ENCODE measurements at regions not wholly inside any gene's neighbourhood (a gene's known extent, or its start where the extent isn't known, plus 50 kb on each side); places are given as distances from the start of the nearest gene placed in this dataset.

DNA sequence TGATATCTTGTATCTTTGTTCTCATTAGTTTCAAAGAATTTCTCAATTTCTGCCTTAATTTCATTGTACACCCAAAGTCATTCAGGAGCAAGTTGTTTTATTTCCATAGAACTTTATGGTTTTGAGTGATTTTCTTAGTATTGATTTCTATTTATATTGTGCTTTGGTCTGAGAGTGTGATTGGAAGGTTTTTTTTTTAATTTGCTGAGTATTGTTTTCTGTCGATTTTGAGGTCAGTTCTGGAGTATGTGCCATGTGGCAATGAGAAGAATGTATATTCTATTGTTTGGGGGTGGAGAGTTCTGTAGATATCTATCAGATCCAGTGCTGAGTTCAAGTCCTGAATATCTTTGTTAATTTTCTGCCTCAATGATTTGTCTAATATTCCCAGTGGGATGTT lies 138.4 kb downstream of the MOBP start:
- Histone ChIP-seq H3K4me1 (ENCODE audit: control insufficient read depth in 5 of 5, insufficient read depth in 5 of 5, low read length in 5 of 5) (no peaks in the 10 kb centered on the region), H3K9ac (ENCODE audit: insufficient read depth in 1 of 2, low read length in 2 of 2) (no peak overlapping the region), H3K27ac (ENCODE audit: low read depth in 1 of 2, low read length in 1 of 2) (no peak overlapping the region), H3K9me3 (ENCODE audit: control insufficient read depth in 4 of 4, insufficient read depth in 3 of 4, low read length in 3 of 4) (no peaks in the 10 kb centered on the region), H3K27me3 (ENCODE audit: control insufficient read depth in 3 of 3, insufficient read depth in 3 of 3, low read length in 2 of 3) (no peaks in the 10 kb centered on the region), H3K36me3 (ENCODE audit: control insufficient read depth in 4 of 4, insufficient read depth in 4 of 4, low read length in 4 of 4) (no peaks in the 10 kb centered on the region), H3K4me3 (no peak overlapping the region)
- DNase-seq, result no peak
- TF ChIP-seq, protein P1, sequence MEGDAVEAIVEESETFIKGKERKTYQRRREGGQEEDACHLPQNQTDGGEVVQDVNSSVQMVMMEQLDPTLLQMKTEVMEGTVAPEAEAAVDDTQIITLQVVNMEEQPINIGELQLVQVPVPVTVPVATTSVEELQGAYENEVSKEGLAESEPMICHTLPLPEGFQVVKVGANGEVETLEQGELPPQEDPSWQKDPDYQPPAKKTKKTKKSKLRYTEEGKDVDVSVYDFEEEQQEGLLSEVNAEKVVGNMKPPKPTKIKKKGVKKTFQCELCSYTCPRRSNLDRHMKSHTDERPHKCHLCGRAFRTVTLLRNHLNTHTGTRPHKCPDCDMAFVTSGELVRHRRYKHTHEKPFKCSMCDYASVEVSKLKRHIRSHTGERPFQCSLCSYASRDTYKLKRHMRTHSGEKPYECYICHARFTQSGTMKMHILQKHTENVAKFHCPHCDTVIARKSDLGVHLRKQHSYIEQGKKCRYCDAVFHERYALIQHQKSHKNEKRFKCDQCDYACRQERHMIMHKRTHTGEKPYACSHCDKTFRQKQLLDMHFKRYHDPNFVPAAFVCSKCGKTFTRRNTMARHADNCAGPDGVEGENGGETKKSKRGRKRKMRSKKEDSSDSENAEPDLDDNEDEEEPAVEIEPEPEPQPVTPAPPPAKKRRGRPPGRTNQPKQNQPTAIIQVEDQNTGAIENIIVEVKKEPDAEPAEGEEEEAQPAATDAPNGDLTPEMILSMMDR (IDR thresholded peaks at IDR 0.05; ENCODE audit: control extremely low read depth, extremely low read depth), result no peak
- WGBS, 2 donors, result 91 to 94% methylated on average over 1 of the region's 1 CpG
- ATAC-seq (ENCODE audit: insufficient read depth, low FRiP score), result no peak

DNA sequence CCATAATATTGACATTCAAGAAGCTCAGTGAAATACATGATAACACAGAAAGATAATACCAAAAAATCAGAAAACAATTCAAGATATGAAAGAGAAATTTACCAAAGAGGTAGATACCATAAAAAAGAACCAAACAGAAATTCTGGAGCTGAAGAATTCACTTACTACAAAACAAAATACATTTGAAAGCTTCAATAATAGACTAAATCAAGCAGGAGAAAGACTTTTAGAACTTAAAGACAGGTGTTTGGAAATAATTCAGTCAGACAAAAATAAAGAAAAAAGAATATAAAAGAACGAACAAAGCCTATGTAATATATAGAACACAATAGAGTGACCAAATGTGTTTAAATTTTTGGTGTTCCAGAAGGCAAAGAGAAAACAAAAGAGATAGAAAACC lies 158.7 kb downstream of the MOBP start:
- H3K27ac ChIP-seq (ENCODE audit: low read depth in 1 of 2, low read length in 1 of 2), result no peak overlapping the region
- no peaks in the 10 kb centered on the region for H3K4me1 ChIP-seq (ENCODE audit: control insufficient read depth in 5 of 5, insufficient read depth in 5 of 5, low read length in 5 of 5)
- WGBS, 2 donors, result 88 to 95% methylated on average over 1 of the region's 1 CpG
- H3K36me3 ChIP-seq (ENCODE audit: control insufficient read depth in 4 of 4, insufficient read depth in 4 of 4, low read length in 4 of 4), result no peaks in the 10 kb centered on the region
- H3K9ac ChIP-seq (ENCODE audit: insufficient read depth in 1 of 2, low read length in 2 of 2), result no peak overlapping the region
- ATAC-seq (ENCODE audit: insufficient read depth, low FRiP score) (no peak), DNase-seq (no peak)
- peaks cover 0 to 6% (median 2%) of the 10 kb centered on the region in 4 donors for H3K9me3 ChIP-seq (ENCODE audit: control insufficient read depth in 4 of 4, insufficient read depth in 3 of 4, low read length in 3 of 4)
- no peaks in the 10 kb centered on the region for H3K27me3 ChIP-seq (ENCODE audit: control insufficient read depth in 3 of 3, insufficient read depth in 3 of 3, low read length in 2 of 3)
- TF ChIP-seq, protein P1 (IDR thresholded peaks at IDR 0.05; ENCODE audit: control extremely low read depth, extremely low read depth), result no peak
- H3K4me3 ChIP-seq, result no peak overlapping the region

DNA sequence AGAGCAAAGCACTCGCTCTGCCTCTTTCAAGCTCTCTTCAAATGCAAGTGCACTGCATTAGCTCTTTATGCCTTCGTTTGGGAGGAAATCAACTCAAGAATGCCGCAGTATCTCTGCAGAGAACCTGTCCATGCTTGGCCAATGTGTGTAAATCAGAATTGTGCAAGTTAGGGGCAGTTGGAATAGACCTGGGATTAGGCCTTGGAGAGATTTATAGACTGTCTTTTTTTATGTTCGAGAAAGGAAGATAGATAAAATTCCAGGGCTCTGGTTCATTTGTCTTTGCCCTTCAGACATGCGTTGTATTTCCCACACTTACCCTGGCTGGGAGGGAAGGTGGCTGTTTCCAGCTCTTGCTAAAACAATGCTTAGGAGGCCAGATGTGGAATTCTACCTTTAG lies 163.7 kb downstream of the MOBP start:
- DNase-seq (no peak), ATAC-seq (ENCODE audit: insufficient read depth, low FRiP score) (no peak)
- Histone ChIP-seq H3K4me3 (no peak overlapping the region), H3K9me3 (ENCODE audit: control insufficient read depth in 4 of 4, insufficient read depth in 3 of 4, low read length in 3 of 4) (peaks cover 0 to 6% (median 0%) of the 10 kb centered on the region in 4 donors), H3K36me3 (ENCODE audit: control insufficient read depth in 4 of 4, insufficient read depth in 4 of 4, low read length in 4 of 4) (no peaks in the 10 kb centered on the region), H3K27me3 (ENCODE audit: control insufficient read depth in 3 of 3, insufficient read depth in 3 of 3, low read length in 2 of 3) (no peaks in the 10 kb centered on the region), H3K27ac (ENCODE audit: low read depth in 1 of 2, low read length in 1 of 2) (no peak overlapping the region), H3K4me1 (ENCODE audit: control insufficient read depth in 5 of 5, insufficient read depth in 5 of 5, low read length in 5 of 5) (no peaks in the 10 kb centered on the region), H3K9ac (ENCODE audit: insufficient read depth in 1 of 2, low read length in 2 of 2) (no peak overlapping the region)
- 45 to 60% methylated on average over 5 of the region's 5 CpGs for WGBS, 2 donors
- TF ChIP-seq, protein P1 (IDR thresholded peaks at IDR 0.05; ENCODE audit: control extremely low read depth, extremely low read depth), result no peak

DNA sequence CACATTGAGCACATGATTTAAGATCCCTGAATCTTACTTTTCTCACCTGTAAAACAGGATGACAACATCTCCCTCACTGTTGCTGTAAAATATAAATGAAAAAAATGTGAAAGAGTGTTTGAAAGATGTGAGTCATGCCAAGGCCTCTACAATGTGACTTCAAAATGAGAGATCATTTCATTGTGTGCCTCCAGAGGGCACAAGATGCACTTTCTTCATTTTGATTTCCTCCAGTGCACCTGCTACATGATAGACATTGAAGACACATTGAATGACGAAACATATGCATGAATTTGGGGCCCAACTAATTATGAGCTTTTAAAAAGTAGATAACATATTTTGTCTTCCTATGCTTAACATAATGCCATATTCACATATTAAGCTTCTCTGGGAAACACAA lies 170.3 kb downstream of the MOBP start:
- Histone ChIP-seq H3K9ac (ENCODE audit: insufficient read depth in 1 of 2, low read length in 2 of 2) (no peak overlapping the region), H3K9me3 (ENCODE audit: control insufficient read depth in 4 of 4, insufficient read depth in 3 of 4, low read length in 3 of 4) (no peaks in the 10 kb centered on the region), H3K27ac (ENCODE audit: low read depth in 1 of 2, low read length in 1 of 2) (no peak overlapping the region), H3K27me3 (ENCODE audit: control insufficient read depth in 3 of 3, insufficient read depth in 3 of 3, low read length in 2 of 3) (no peaks in the 10 kb centered on the region), H3K4me3 (no peak overlapping the region), H3K36me3 (ENCODE audit: control insufficient read depth in 4 of 4, insufficient read depth in 4 of 4, low read length in 4 of 4) (no peaks in the 10 kb centered on the region), H3K4me1 (ENCODE audit: control insufficient read depth in 5 of 5, insufficient read depth in 5 of 5, low read length in 5 of 5) (no peaks in the 10 kb centered on the region)
- ATAC-seq (ENCODE audit: insufficient read depth, low FRiP score) (no peak), DNase-seq (no peak)
- TF ChIP-seq, protein P1 (IDR thresholded peaks at IDR 0.05; ENCODE audit: control extremely low read depth, extremely low read depth), result no peak
- 78 to 93% methylated on average over 1 of the region's 1 CpG for WGBS, 2 donors
